HepG2 (cell line): ENCODE measurements at regions not wholly inside any gene's neighbourhood (a gene's known extent, or its start where the extent isn't known, plus 50 kb on each side); places are given as distances from the start of the nearest gene placed in this dataset.

Source experiments
- ATAC-seq: fragments of 200-7000 bp; cut with Tn5 transposase; 3 replicates; pipeline ENCODE4 v1.9.1; 2020; ENCODE audit warnings: mild to moderate bottlenecking, moderate library complexity
- BruUV-seq: library from RNA; stranded (reverse); fragments of 400-500 nt; replicated peaks from 2 replicates; lab custom pipeline; 2021; lab: Mats Ljungman, UMichigan
- CTCF ChIA-PET: fragments of 300-600 bp; formaldehyde crosslinking; extraction: SDS; loops from one replicate; lab custom pipeline; 2021; ENCODE audit warnings: low total read pairs, inconsistent platforms, low intra/inter-chr PET ratio; lab: Yijun Ruan, JAX
- POLR2A ChIA-PET: fragments of 350-600 bp; sonication (Branson Sonifier 250); formaldehyde crosslinking; loops from one replicate; lab custom pipeline; 2020; ENCODE audit warnings: antibody characterized with exemption, inconsistent platforms; lab: Yijun Ruan, JAX
- DNase-seq: peaks from one replicate; pipeline ENCODE4 v3.0.0-alpha.2; 2015; ENCODE audit warnings: low spot score
- FAIRE-seq: peaks from 3 replicates; lab custom pipeline; 2011; peaks lifted over from hg19 to GRCh38; lab: Jason Lieb, UNC
- H2AFZ ChIP-seq: one replicate; pipeline ENCODE4 v1.6.1; 2011; ENCODE audit warnings: low read length, inconsistent platforms
- H3K27ac ChIP-seq: fragments of 300-600 bp; 3 replicates; pipeline ENCODE4 v1.8.0; 2011; ENCODE audit warnings: mixed run types, mild to moderate bottlenecking, mixed read lengths, low read length, inconsistent platforms; ENCODE audit not compliant: insufficient read depth; ENCODE audit errors: extremely low read length
- H3K27me3 ChIP-seq, 2 experiments: fragments of 200-600 bp in 1 of 2; 2 replicates in 1 of 2; 3 replicates in 1 of 2; pipeline versions ENCODE4 v1.6.0 to v1.8.0; 2011; ENCODE audit warnings: low read length in 2 of 2, mild to moderate bottlenecking in 2 of 2, moderate library complexity in 2 of 2, inconsistent platforms in 1 of 2; ENCODE audit not compliant: insufficient read depth in 2 of 2, control insufficient read depth in 1 of 2
- H3K36me3 ChIP-seq, 2 experiments: fragments of 200-600 bp in 1 of 2; replicated peaks in 1 of 2; 2 replicates in 1 of 2; 3 replicates in 1 of 2; pipeline versions ENCODE4 v1.5.1 to v1.8.0; 2011; ENCODE audit warnings: low read length in 2 of 2, inconsistent platforms in 1 of 2; ENCODE audit not compliant: insufficient read depth in 2 of 2, control insufficient read depth in 1 of 2
- H3K4me1 ChIP-seq: 2 replicates; pipeline ENCODE4 v1.5.1; 2012; ENCODE audit warnings: low read length, inconsistent platforms; ENCODE audit not compliant: insufficient read depth
- H3K4me2 ChIP-seq: 2 replicates; pipeline ENCODE4 v1.6.0; 2011; ENCODE audit warnings: low read depth, low read length, inconsistent platforms
- H3K4me3 ChIP-seq, 3 experiments: fragments of 200-600 bp in 1 of 3; sonication (generic), shearing (Covaris generic) in 1 of 3; replicated peaks in 1 of 3; 2 replicates each; pipeline ENCODE4 v1.5.1; 2011 to 2016; ENCODE audit warnings: low read length in 3 of 3, inconsistent platforms in 2 of 3, low read depth in 2 of 3, mild to moderate bottlenecking in 2 of 3, control low read depth in 1 of 3, mixed read lengths in 1 of 3; ENCODE audit not compliant: insufficient read depth in 1 of 3
- H3K79me2 ChIP-seq: one replicate; pipeline ENCODE4 v1.6.1; 2011; ENCODE audit warnings: low read length, inconsistent platforms; ENCODE audit not compliant: insufficient read depth
- H3K9ac ChIP-seq: 2 replicates; pipeline ENCODE4 v1.6.0; 2011; ENCODE audit warnings: mild to moderate bottlenecking, low read depth, low read length, inconsistent platforms; ENCODE audit not compliant: insufficient read depth
- H3K9me3 ChIP-seq: 2 replicates; pipeline ENCODE4 v1.5.1; 2012; ENCODE audit warnings: mild to moderate bottlenecking, low read length
- H4K20me1 ChIP-seq: 2 replicates; pipeline ENCODE4 v1.6.0; 2011; ENCODE audit warnings: inconsistent platforms, mild to moderate bottlenecking, low read length, moderate library complexity; ENCODE audit not compliant: insufficient read depth
- BRD4 ChIP-seq: sonication (generic); formaldehyde crosslinking; IDR thresholded peaks from 2 replicates; pipeline ENCODE4 v1.4.0; 2020; ENCODE audit warnings: missing genetic modification reagents
- DBP ChIP-seq: sonication (generic); formaldehyde crosslinking; IDR thresholded peaks from 2 replicates; pipeline ENCODE4 v1.4.0; 2020; ENCODE audit warnings: missing genetic modification reagents; ENCODE audit errors: not compliant biosample characterization
- FOXJ3 ChIP-seq: sonication (generic); formaldehyde crosslinking; IDR thresholded peaks from 2 replicates; pipeline ENCODE4 v1.4.0; 2020; ENCODE audit warnings: missing genetic modification reagents, mild to moderate bottlenecking, borderline replicate concordance
- GATAD2A ChIP-seq: IDR thresholded peaks from 2 replicates; pipeline ENCODE4 v1.6.1; 2016
- GTF2F1 ChIP-seq: fragments of 150-350 bp; IDR thresholded peaks from 2 replicates; pipeline ENCODE4 v1.6.1; 2014; ENCODE audit warnings: low read length
- NCOA1 ChIP-seq: sonication (generic); formaldehyde crosslinking; IDR thresholded peaks from 2 replicates; pipeline ENCODE4 v1.9.0; 2021; ENCODE audit warnings: missing genetic modification reagents
- NFE2 ChIP-seq: sonication (generic); formaldehyde crosslinking; IDR thresholded peaks from 2 replicates; pipeline ENCODE4 v1.4.0; 2020; ENCODE audit warnings: missing genetic modification reagents
- NFKBIZ ChIP-seq: IDR thresholded peaks from 2 replicates; pipeline ENCODE4 v1.6.1; 2018; ENCODE audit warnings: missing genetic modification reagents, missing compliant biosample characterization
- NR2F6 ChIP-seq, 2 experiments: IDR thresholded peaks; 2 replicates each; pipeline ENCODE4 v1.6.1; 2016; ENCODE audit warnings: antibody characterized with exemption in 1 of 2, mild to moderate bottlenecking in 1 of 2
- SRF ChIP-seq: IDR thresholded peaks from 2 replicates; pipeline ENCODE4 v1.6.1; 2011; ENCODE audit warnings: mild to moderate bottlenecking, low read depth, low read length, moderate library complexity
- SUZ12 ChIP-seq: fragments of 150-350 bp; IDR thresholded peaks from 2 replicates; pipeline ENCODE4 v1.6.1; 2014; ENCODE audit warnings: low read depth, low read length
- ZC3H13 ChIP-seq: sonication (generic); formaldehyde crosslinking; IDR thresholded peaks from 2 replicates; pipeline ENCODE4 v1.8.1; 2023; ENCODE audit warnings: mild to moderate bottlenecking, missing genetic modification reagents, moderate library complexity
- ZNF17 ChIP-seq: sonication (generic); formaldehyde crosslinking; IDR thresholded peaks from 2 replicates; pipeline ENCODE4 v1.5.0; 2020; ENCODE audit warnings: mild to moderate bottlenecking, missing genetic modification reagents
- ZNF235 ChIP-seq: sonication (generic); formaldehyde crosslinking; IDR thresholded peaks from 2 replicates; pipeline ENCODE4 v1.8.1; 2023; ENCODE audit warnings: mild to moderate bottlenecking, missing genetic modification reagents, borderline replicate concordance
- ZNF350 ChIP-seq: sonication (generic); formaldehyde crosslinking; IDR thresholded peaks from 2 replicates; pipeline ENCODE4 v1.4.0; 2020; ENCODE audit warnings: mild to moderate bottlenecking, low read depth, missing genetic modification reagents, borderline replicate concordance
- ZNF792 ChIP-seq: IDR thresholded peaks from 2 replicates; pipeline ENCODE4 v1.6.1; 2016
- WGBS: methylation state at CpG from one replicate; pipeline ENCODE4 v1.1.6; 2017; ENCODE audit warnings: low lambda C conversion rate; 5-methylcytosine and 5-hydroxymethylcytosine counted together
- in situ Hi-C: cut with HindIII; loops from 2 replicates; pipeline ENCODE4 v1.10.0; 2017; ENCODE audit warnings: low pct_unique_long_range_greater_than_20kb; ENCODE audit not compliant: extremely low pct_ligation_motif_present
- intact Hi-C: fragments of 100-400 bp; cut with micrococcal nuclease; formaldehyde crosslinking; loops from one replicate; pipeline ENCODE4 v1.10.0; 2022; ENCODE audit not compliant: unreplicated experiment
- TF ChIP-seq, protein P1 (sequence below): sonication (generic); formaldehyde crosslinking; IDR thresholded peaks from 2 replicates; pipeline ENCODE4 v1.8.0; 2022; ENCODE audit warnings: missing genetic modification reagents, mild to moderate bottlenecking, inconsistent platforms, borderline replicate concordance
- TF ChIP-seq, protein P2 (sequence below): sonication (generic); formaldehyde crosslinking; IDR thresholded peaks from 2 replicates; pipeline ENCODE4 v1.8.0; 2022; ENCODE audit warnings: mild to moderate bottlenecking, missing genetic modification reagents, moderate library complexity

- BruUV-seq = no TSS peak
- Histone ChIP-seq H3K79me2 (no peaks in the 10 kb centered on the region), H4K20me1 (no peaks in the 10 kb centered on the region), H3K4me2 (no peak overlapping the region), H3K36me3 (no peaks in the 10 kb centered on the region), H3K27me3 (no peaks in the 10 kb centered on the region), H2AFZ (no peak overlapping the region), H3K9me3 (peaks cover 13% of the 10 kb centered on the region), H3K27ac (no peak overlapping the region), H3K4me1 (no peaks in the 10 kb centered on the region), H3K4me3 (no peak overlapping the region), H3K9ac (no peak overlapping the region)
- DNase-seq (no peak), FAIRE-seq (no peak), ATAC-seq (no peak)
- WGBS = 0% methylated on average over 3 of the region's 3 CpGs
- TF ChIP-seq GATAD2A (CRISPR knock-in tag) (no peak), GTF2F1 (no peak), BRD4 (CRISPR knock-in tag) (no peak), NCOA1 (CRISPR knock-in tag) (no peak), ZNF235 (CRISPR knock-in tag) (no peak)
- TF ChIP-seq, protein P1, sequence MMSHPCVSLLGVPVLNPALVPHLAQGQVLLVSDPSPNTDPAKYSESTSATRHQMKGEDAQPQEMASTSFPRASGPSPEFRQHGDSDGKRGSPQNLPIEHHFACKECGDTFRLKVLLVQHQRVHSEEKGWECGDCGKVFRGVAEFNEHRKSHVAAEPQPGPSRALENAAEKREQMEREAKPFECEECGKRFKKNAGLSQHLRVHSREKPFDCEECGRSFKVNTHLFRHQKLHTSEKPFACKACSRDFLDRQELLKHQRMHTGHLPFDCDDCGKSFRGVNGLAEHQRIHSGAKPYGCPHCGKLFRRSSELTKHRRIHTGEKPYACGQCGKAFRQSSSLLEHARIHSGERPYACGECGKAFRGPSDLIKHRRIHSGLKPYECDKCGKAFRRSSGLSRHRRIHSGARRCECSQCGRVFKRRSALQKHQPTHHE = no peak
- ChIA-PET CTCF (no interaction called here), POLR2A (no interaction called here)
- intact Hi-C loops (no loop called here), in situ Hi-C loops (no loop called here)
Observed at GRCh38 chr12:127051139-127051538, 1215.8 kb upstream of the TMEM132C start.

GRCh38 chr12:127052511-127053232 is 1214.3 kb upstream of the TMEM132C start:
- Histone ChIP-seq H3K79me2 (no peaks in the 10 kb centered on the region), H3K9ac (no peak overlapping the region), H3K4me1 (no peaks in the 10 kb centered on the region), H3K36me3 (no peaks in the 10 kb centered on the region), H3K27me3 (no peaks in the 10 kb centered on the region), H3K27ac (no peak overlapping the region), H3K4me2 (no peak overlapping the region), H2AFZ (no peak overlapping the region), H4K20me1 (no peaks in the 10 kb centered on the region), H3K4me3 (no peak overlapping the region), H3K9me3 (peaks cover 9% of the 10 kb centered on the region)
- intact Hi-C loops (no loop called here), in situ Hi-C loops (no loop called here)
- CTCF ChIA-PET = no interaction called here
- POLR2A ChIA-PET = no interaction called here
- 1% methylated on average over 7 of the region's 7 CpGs for WGBS
- ATAC-seq (no peak), FAIRE-seq (no peak), DNase-seq (no peak)
- BruUV-seq = no TSS peak
- TF ChIP-seq DBP = no peak
- no peak for TF ChIP-seq SRF
- TF ChIP-seq, protein P2, sequence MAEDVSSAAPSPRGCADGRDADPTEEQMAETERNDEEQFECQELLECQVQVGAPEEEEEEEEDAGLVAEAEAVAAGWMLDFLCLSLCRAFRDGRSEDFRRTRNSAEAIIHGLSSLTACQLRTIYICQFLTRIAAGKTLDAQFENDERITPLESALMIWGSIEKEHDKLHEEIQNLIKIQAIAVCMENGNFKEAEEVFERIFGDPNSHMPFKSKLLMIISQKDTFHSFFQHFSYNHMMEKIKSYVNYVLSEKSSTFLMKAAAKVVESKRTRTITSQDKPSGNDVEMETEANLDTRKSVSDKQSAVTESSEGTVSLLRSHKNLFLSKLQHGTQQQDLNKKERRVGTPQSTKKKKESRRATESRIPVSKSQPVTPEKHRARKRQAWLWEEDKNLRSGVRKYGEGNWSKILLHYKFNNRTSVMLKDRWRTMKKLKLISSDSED (CRISPR knock-in tag) = no peak
- no peak for TF ChIP-seq NR2F6 (IDR thresholded peaks at IDR 0.05)
- no peak for TF ChIP-seq NR2F6 (CRISPR knock-in tag; IDR thresholded peaks at IDR 0.05)
- no peak for TF ChIP-seq SUZ12
- TF ChIP-seq ZNF17 (CRISPR knock-in tag) = no peak
- no peak for TF ChIP-seq ZNF350
- TF ChIP-seq GATAD2A (CRISPR knock-in tag) = no peak
- no peak for TF ChIP-seq FOXJ3 (CRISPR knock-in tag)
- TF ChIP-seq NFKBIZ (CRISPR knock-in tag) = no peak
- no peak for TF ChIP-seq ZC3H13
- no peak for TF ChIP-seq ZNF792
- TF ChIP-seq NFE2 (CRISPR knock-in tag) = no peak
